HepG2 (cell line): ENCODE measurements at regions not wholly inside any gene's neighbourhood (a gene's known extent, or its start where the extent isn't known, plus 50 kb on each side); places are given as distances from the start of the nearest gene placed in this dataset.

ENCODE experiments used
- KLF6 ChIP-seq: IDR thresholded peaks from 2 replicates; pipeline ENCODE4 v1.8.0; 2016; ENCODE audit warnings: missing biosample characterization, missing genetic modification reagents
- NFKBIZ ChIP-seq: IDR thresholded peaks from 2 replicates; pipeline ENCODE4 v1.6.1; 2018; ENCODE audit warnings: missing genetic modification reagents, missing compliant biosample characterization
- POLR2A ChIP-seq, 2 experiments: IDR thresholded peaks; 2 replicates each; pipeline ENCODE4 v1.6.1; 2011; ENCODE audit warnings: low read depth in 2 of 2, low read length in 2 of 2, mild to moderate bottlenecking in 1 of 2, moderate library complexity in 1 of 2; ENCODE audit not compliant: insufficient read depth in 1 of 2
- STAG1 ChIP-seq: sonication (generic); formaldehyde crosslinking; IDR thresholded peaks from 2 replicates; pipeline ENCODE4 v1.4.0; 2020; ENCODE audit warnings: missing genetic modification reagents
- ZNF17 ChIP-seq: sonication (generic); formaldehyde crosslinking; IDR thresholded peaks from 2 replicates; pipeline ENCODE4 v1.5.0; 2020; ENCODE audit warnings: mild to moderate bottlenecking, missing genetic modification reagents
- ZNF232 ChIP-seq: sonication (generic); formaldehyde crosslinking; IDR thresholded peaks from 2 replicates; pipeline ENCODE4 v1.4.0; 2020; ENCODE audit warnings: missing genetic modification reagents, borderline replicate concordance
- ZNF292 ChIP-seq: sonication (generic); formaldehyde crosslinking; IDR thresholded peaks from 2 replicates; pipeline ENCODE4 v1.8.1; 2022; ENCODE audit warnings: mild to moderate bottlenecking, low read depth, missing genetic modification reagents, borderline replicate concordance
- TF ChIP-seq, protein P1 (sequence below): IDR thresholded peaks from 2 replicates; pipeline ENCODE4 v1.6.1; 2012; ENCODE audit warnings: inconsistent platforms
- TF ChIP-seq, protein P2 (sequence below): sonication (generic); formaldehyde crosslinking; IDR thresholded peaks from 2 replicates; pipeline ENCODE4 v1.4.0; 2020; ENCODE audit warnings: mild to moderate bottlenecking, missing genetic modification reagents
- TF ChIP-seq, protein P3 (sequence below): sonication (generic); formaldehyde crosslinking; IDR thresholded peaks from 2 replicates; pipeline ENCODE4 v1.5.0; 2020; ENCODE audit warnings: mild to moderate bottlenecking, missing genetic modification reagents, moderate library complexity
- TF ChIP-seq, protein P4 (sequence below): sonication (generic); formaldehyde crosslinking; IDR thresholded peaks from 2 replicates; pipeline ENCODE4 v1.4.0; 2020; ENCODE audit warnings: missing genetic modification reagents

DNA sequence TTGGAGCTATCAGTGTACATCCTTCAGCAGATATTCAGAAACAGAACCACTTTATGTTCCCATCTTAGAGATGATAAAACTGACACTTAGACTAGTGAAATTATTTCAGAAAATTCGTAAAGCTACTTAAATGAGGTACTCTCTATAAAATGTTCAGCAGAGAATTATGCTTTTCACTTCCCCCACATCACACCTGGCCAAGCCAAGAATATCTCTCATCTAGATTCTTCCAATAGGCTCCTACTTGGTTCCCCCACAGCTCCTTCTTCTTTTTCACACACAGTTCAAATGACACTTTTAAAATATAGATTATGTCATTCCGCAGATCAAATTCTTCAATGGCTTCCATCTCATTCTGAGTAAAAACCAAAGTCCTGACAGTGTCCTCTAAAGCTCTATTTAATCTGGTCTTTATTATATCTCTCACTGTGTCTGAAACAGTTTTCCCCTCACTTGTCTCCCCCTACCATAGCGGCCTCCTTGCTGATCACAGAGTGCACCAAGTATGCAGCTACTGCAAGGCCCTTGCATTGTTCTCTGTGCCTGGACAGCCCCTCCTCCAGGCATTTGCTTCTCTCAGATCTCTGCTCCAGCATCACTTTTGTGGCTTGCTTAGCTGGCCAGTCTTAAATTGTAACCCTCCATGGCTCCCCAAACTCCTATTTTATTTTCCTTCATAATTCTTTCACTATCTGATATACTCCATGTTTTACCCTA lies 736.8 kb upstream of the USP15 start:
- TF ChIP-seq STAG1: no peak
- no peak for TF ChIP-seq NFKBIZ (CRISPR knock-in tag)
- TF ChIP-seq, protein P1, sequence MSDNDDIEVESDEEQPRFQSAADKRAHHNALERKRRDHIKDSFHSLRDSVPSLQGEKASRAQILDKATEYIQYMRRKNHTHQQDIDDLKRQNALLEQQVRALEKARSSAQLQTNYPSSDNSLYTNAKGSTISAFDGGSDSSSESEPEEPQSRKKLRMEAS: no peak
- TF ChIP-seq ZNF292 (CRISPR knock-in tag): no peak
- TF ChIP-seq ZNF232 (CRISPR knock-in tag): no peak
- TF ChIP-seq, protein P2, sequence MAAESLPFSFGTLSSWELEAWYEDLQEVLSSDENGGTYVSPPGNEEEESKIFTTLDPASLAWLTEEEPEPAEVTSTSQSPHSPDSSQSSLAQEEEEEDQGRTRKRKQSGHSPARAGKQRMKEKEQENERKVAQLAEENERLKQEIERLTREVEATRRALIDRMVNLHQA: no peak
- TF ChIP-seq ZNF17 (CRISPR knock-in tag): no peak
- no peak for TF ChIP-seq KLF6 (CRISPR knock-in tag)
- no peak for TF ChIP-seq POLR2A (IDR thresholded peaks at IDR 0.05; ENCODE audit: insufficient read depth in 1 of 2, low read depth in 2 of 2, low read length in 2 of 2)
- TF ChIP-seq, protein P3, sequence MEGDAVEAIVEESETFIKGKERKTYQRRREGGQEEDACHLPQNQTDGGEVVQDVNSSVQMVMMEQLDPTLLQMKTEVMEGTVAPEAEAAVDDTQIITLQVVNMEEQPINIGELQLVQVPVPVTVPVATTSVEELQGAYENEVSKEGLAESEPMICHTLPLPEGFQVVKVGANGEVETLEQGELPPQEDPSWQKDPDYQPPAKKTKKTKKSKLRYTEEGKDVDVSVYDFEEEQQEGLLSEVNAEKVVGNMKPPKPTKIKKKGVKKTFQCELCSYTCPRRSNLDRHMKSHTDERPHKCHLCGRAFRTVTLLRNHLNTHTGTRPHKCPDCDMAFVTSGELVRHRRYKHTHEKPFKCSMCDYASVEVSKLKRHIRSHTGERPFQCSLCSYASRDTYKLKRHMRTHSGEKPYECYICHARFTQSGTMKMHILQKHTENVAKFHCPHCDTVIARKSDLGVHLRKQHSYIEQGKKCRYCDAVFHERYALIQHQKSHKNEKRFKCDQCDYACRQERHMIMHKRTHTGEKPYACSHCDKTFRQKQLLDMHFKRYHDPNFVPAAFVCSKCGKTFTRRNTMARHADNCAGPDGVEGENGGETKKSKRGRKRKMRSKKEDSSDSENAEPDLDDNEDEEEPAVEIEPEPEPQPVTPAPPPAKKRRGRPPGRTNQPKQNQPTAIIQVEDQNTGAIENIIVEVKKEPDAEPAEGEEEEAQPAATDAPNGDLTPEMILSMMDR (CRISPR knock-in tag): no peak
- TF ChIP-seq, protein P4, sequence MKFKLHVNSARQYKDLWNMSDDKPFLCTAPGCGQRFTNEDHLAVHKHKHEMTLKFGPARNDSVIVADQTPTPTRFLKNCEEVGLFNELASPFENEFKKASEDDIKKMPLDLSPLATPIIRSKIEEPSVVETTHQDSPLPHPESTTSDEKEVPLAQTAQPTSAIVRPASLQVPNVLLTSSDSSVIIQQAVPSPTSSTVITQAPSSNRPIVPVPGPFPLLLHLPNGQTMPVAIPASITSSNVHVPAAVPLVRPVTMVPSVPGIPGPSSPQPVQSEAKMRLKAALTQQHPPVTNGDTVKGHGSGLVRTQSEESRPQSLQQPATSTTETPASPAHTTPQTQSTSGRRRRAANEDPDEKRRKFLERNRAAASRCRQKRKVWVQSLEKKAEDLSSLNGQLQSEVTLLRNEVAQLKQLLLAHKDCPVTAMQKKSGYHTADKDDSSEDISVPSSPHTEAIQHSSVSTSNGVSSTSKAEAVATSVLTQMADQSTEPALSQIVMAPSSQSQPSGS (CRISPR knock-in tag): no peak
